GM19395 (cell line): ENCODE measurements at regions not wholly inside any gene's neighbourhood (a gene's known extent, or its start where the extent isn't known, plus 50 kb on each side); places are given as distances from the start of the nearest gene placed in this dataset.
"Not testable (repeated sequence)": the region's sequence is repeated elsewhere in the genome, so short reads cannot be mapped to it uniquely, and the experiment has no call there.

Source experiments
- ATAC-seq: cut with Tn5 transposase; IDR thresholded peaks from one replicate; pipeline ENCODE4 v1.9.1; 2021; ENCODE audit warnings: mild to moderate bottlenecking, moderate library complexity; ENCODE audit not compliant: unreplicated experiment

DNA sequence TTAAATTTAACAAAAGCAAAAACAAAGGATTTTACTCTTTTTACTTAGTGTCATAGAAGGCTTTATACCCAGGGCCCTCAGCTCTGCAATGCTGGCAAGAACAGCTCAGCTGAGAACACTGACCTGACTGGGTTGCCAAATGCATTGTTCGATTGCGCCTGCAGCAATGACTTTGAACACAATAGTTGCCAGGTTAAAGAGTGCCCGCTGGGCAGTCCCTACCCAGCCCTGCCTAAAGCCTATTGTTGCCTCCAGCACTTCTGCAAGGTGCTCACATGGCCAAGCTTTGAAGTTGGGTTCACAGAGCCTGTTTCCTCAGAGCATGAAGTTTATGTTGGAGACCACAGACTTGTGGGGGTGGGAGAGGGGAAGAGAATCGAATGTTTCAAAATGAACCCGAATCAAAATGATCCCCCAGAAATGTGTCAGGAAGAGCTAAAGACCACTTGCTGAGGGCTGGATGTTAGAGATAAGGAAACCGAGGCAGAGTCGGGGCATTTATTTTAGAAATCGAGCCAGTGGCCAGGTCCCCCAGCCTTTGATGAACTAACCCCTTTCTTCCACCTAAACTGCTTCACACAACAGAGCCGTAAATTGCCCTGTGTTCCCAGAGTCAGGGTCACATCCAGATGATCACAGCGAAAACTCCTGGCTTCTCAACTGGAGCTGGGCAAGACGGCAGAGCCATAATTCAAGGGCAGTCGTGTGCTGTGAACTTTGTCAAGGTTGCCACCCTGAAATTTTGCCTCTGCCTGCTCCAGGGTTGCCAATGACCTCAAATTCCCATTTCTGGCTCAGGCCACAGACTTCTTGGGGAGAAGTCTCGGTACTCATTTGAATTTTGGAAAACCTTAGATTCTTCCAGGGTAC, 55.0 kb downstream of the FOXA2 start:
- ATAC-seq = no peak

GRCh38 chr20:22526512-22527012, 57.8 kb downstream of the FOXA2 start:
- ATAC-seq = no peak

- no peak for ATAC-seq
These were observed 58.6 kb downstream of the FOXA2 start for GRCh38 chr20:22525821-22526220.

GRCh38 chr20:22525069-22525820, 59.1 kb downstream of the FOXA2 start:
- no peak for ATAC-seq

- ATAC-seq = no peak
These were observed 59.9 kb downstream of the FOXA2 start for GRCh38 chr20:22524393-22525015.

DNA sequence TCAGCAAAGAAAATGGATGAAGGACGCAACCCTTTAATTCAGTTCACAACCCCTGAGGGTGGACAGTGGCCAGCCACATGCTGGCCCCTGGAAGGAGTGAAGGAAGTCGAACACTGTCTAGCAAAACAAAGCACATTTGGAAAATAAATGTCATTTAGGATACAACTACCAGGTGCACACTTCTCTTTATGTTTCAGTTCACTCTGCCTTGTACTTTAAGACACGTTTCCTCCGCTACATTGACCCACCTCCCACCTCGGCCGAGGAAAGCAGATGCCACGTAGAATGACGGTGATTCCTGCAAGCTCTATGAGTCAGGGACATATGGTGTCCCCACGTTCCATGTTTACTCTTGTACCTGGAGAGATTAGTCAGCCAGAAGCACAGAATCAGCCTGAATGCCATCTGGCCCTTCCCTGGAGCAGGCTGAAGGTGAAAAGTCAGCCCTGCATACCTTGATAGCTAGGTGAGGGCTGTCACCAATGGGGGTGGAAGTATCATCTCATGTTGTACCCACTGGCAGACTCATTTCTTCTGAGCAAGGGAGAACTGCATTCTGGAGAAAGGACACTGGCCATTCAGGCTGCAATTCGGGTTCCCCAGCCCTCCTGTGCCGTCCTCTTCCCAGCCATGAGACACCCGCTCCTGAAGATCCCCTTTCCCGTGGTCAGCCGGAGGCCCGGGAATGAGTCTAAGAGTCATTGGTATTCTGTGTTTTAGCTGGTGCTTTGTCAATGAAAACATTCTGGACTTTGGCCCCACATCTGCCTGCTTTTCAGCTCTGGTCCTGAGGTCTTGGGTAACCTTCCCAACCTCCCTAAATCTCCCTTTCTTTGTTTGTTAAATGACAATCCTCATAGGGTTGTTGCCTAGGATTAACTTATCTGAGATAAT, 60.6 kb downstream of the FOXA2 start:
- no peak for ATAC-seq

GRCh38 chr20:22523128-22523498, 61.3 kb downstream of the FOXA2 start:
- ATAC-seq = no peak

- ATAC-seq = no peak
These were observed 61.7 kb downstream of the FOXA2 start for GRCh38 chr20:22522701-22523100.

DNA sequence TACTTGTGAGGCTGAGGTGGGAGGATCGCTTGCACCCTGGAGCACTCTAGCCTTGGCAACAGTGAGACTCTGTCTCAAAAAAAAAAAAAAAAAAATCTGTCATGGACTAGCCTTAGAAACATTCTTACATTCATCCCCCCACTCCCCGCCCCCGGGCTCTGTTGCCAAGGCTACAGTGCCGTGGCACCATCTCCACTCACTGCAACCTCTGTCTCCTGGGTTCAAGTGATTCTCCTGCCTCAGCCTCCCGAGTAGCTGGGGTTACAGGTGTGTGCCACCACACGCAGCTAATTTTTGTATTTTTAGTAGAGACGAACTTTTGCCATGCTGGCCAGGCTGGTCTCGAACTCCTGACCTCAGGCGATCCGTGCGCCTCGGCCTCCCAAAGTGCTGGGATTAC, 62.4 kb downstream of the FOXA2 start:
- ATAC-seq = not testable (repeated sequence)

DNA sequence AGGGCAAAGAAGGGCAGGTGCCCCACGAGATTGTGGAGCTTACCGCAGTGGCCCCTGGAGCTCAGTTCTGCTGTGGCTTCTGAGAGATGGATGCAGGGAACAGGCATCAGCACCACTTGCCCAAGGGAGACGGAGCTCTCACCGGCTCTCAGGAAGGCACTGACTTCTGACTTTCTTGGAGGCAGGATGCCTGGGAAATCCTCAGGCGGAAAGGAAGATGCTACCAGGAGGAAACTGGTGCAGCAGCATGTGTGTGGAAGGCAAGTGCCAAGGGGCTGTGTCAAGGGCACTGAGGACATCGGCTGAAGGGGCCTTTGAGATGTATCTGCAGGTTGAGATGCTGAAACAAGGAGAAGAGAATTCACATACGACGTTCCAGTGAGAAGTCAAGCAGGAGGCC, 64.0 kb downstream of the FOXA2 start:
- ATAC-seq = no peak

DNA sequence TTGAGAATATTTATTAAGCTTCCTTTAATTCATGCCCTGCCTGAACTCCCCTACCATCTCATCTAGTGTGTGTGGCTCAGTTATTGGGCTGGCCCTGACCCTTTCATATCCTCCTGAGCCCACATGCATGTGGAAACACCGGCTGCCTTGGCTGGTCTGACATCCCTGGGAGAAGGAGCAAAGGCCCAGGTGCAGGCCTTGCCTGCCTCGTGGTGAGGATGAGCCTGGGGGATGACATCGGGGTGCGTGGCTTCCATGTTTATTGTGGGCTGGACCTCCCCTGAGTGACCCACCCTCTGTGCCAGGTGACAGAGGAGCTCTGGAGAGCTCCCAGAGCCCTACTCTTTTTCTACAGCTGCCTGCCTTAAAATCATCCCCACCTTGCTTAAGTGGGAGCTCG, 69.1 kb downstream of the FOXA2 start:
- ATAC-seq = no peak

- no peak for ATAC-seq
These were observed 70.8 kb downstream of the FOXA2 start for GRCh38 chr20:22513574-22513973.

DNA sequence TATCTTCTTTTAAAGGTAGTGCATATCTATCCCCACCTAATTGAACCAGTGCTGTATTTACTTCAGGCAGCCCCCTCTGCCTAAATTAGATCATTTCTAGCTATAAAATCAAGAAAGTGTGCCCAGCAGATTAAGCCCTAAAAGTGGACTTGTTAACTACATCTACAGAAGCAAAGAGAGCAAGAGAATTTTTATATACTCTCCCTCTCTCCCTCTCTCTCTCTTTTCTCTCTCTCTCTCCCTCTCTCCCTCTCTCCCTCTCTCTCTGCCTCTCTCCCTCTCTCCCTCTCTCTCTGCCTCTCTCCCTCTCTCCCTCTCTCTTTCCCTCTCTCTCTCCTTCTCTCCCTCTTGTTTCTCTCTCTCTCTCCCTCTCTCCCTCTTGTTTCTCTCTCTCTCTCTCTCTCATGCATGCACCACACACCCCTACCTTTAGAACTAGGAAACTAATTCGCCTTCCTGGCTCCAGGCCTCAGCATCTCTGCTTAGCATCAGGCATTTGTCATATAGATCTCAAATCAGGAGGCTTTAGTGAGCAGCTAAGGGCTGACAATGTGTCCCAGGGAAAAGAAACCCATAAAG, 71.4 kb downstream of the FOXA2 start:
- ATAC-seq = no peak

- no peak for ATAC-seq
These were observed 72.1 kb downstream of the FOXA2 start for GRCh38 chr20:22511943-22512910.

GRCh38 chr20:22509843-22510147, 74.6 kb downstream of the FOXA2 start:
- no peak for ATAC-seq

DNA sequence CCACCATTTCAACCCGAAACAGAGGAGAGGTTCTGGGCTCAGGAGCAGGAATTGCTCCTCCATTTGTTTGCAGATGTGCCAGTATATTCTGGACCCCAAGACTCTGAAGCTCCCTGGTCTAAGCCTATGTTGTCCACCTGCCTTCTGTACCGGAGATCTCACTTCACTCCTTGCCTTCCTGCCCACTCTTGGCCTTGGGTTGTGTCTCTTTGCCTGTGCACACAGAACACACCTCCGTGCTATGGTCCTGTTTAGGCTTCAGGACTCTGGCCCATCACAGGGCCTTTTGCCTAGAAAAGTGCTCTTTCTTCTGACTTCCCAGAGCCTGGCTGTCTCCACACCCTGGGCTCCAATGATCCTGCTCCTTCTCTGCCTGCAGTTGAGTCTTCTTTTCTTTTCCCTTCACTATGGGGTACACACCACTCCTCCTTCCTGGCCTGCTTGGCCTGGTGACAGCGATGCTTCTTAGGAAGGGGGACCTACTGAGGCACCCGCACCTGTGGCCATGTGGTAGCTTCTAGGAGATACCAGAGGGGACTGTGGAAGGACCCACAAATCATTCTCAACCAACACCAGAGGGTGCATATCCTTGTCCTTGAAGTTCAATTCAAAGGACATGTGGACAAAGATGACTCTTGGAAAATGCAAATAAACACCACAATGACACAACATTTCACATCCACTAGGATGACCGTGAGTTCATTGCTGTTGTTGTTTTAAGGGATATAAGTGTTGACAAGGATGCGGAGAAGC, 75.1 kb downstream of the FOXA2 start:
- ATAC-seq = no peak

- ATAC-seq = no peak
These were observed 75.9 kb downstream of the FOXA2 start for GRCh38 chr20:22508426-22508825.

GRCh38 chr20:22507240-22507961, 77.0 kb downstream of the FOXA2 start:
- no peak for ATAC-seq
